SJCRH30 (cell line): ENCODE measurements at regions not wholly inside any gene's neighbourhood (a gene's known extent, or its start where the extent isn't known, plus 50 kb on each side); places are given as distances from the start of the nearest gene placed in this dataset.

Experiments used
- DNase-seq, 2 experiments: peaks; one replicate each; pipeline ENCODE4 v3.0.0-alpha.2; 2015 to 2020
- H3K27ac ChIP-seq: fragments of 250-450 bp; sonication (Bioruptor Pico); 2 replicates; pipeline ENCODE4 v1.5.1; 2020; ENCODE audit warnings: mild to moderate bottlenecking, moderate library complexity
- H3K27me3 ChIP-seq: fragments of 250-450 bp; sonication (Bioruptor Pico); 2 replicates; pipeline ENCODE4 v1.5.1; 2020; ENCODE audit warnings: mild to moderate bottlenecking, moderate library complexity
- H3K36me3 ChIP-seq: fragments of 250-450 bp; sonication (Bioruptor Pico); 2 replicates; pipeline ENCODE4 v1.5.1; 2020; ENCODE audit warnings: mild to moderate bottlenecking, moderate library complexity
- H3K4me1 ChIP-seq: fragments of 250-450 bp; sonication (Bioruptor Pico); 2 replicates; pipeline ENCODE4 v1.5.1; 2020; ENCODE audit warnings: mild to moderate bottlenecking, moderate library complexity
- H3K4me3 ChIP-seq: fragments of 250-450 bp; sonication (Bioruptor Pico); 2 replicates; pipeline ENCODE4 v1.5.1; 2020; ENCODE audit warnings: mild to moderate bottlenecking, moderate library complexity
- H3K9me3 ChIP-seq: fragments of 250-450 bp; sonication (Bioruptor Pico); replicated peaks from 2 replicates; pipeline ENCODE4 v1.5.1; 2020; ENCODE audit warnings: mild to moderate bottlenecking, moderate library complexity

- Histone ChIP-seq H3K9me3 (no peaks in the 10 kb centered on the region), H3K27ac (peak overlapping the region; percentile 63), H3K36me3 (no peaks in the 10 kb centered on the region), H3K4me1 (peaks cover 21% of the 10 kb centered on the region), H3K4me3 (no peak overlapping the region), H3K27me3 (no peaks in the 10 kb centered on the region)
- DNase-seq: no peak
These were observed 89.6 kb downstream of the RASSF10 start for GRCh38 chr11:13098616-13099289.

- Histone ChIP-seq H3K36me3 (no peaks in the 10 kb centered on the region), H3K4me1 (peaks cover 47% of the 10 kb centered on the region)
- no peak for DNase-seq
These were observed 92.8 kb downstream of the RASSF10 start for GRCh38 chr11:13101644-13102512.

GRCh38 chr11:13102513-13102840 lies 93.4 kb downstream of the RASSF10 start:
- no peak for DNase-seq
- no peak overlapping the region for H3K27ac ChIP-seq
- H3K4me1 ChIP-seq: peaks cover 42% of the 10 kb centered on the region
- no peaks in the 10 kb centered on the region for H3K36me3 ChIP-seq
- no peaks in the 10 kb centered on the region for H3K9me3 ChIP-seq
- H3K27me3 ChIP-seq: no peaks in the 10 kb centered on the region
- H3K4me3 ChIP-seq: no peak overlapping the region

More at GRCh38 chr11:13101644-13102512, 92.8 kb downstream of the RASSF10 start:
- H3K27me3 ChIP-seq: no peaks in the 10 kb centered on the region
- H3K4me3 ChIP-seq: no peak overlapping the region
- H3K9me3 ChIP-seq: no peaks in the 10 kb centered on the region
- H3K27ac ChIP-seq: no peak overlapping the region

GRCh38 chr11:13102865-13103539 lies 93.9 kb downstream of the RASSF10 start:
- H3K27me3 ChIP-seq: no peaks in the 10 kb centered on the region
- H3K9me3 ChIP-seq: no peaks in the 10 kb centered on the region
- H3K27ac ChIP-seq: no peak overlapping the region
- no peak for DNase-seq
- no peaks in the 10 kb centered on the region for H3K36me3 ChIP-seq
- H3K4me3 ChIP-seq: no peak overlapping the region
- peaks cover 38% of the 10 kb centered on the region for H3K4me1 ChIP-seq

- H3K4me1 ChIP-seq: peaks cover 31% of the 10 kb centered on the region
- H3K9me3 ChIP-seq: 0 out of 2 replicates have a peak, but pooled peaks cover 4% of the 10 kb centered on the region
- no peak for DNase-seq
- H3K4me3 ChIP-seq: no peak overlapping the region
- no peaks in the 10 kb centered on the region for H3K27me3 ChIP-seq
- H3K36me3 ChIP-seq: no peaks in the 10 kb centered on the region
- peak overlapping the region; percentile 85 for H3K27ac ChIP-seq
These were observed 94.9 kb downstream of the RASSF10 start for GRCh38 chr11:13103962-13104554.

- Histone ChIP-seq H3K27me3 (no peaks in the 10 kb centered on the region), H3K36me3 (no peaks in the 10 kb centered on the region), H3K27ac (peak overlapping the region; percentile 85), H3K4me1 (peaks cover 31% of the 10 kb centered on the region), H3K4me3 (no peak overlapping the region), H3K9me3 (0 out of 2 replicates have a peak, but pooled peaks cover 4% of the 10 kb centered on the region)
- peak in 1 of 2 experiments; percentile 38 for DNase-seq
These were observed 95.6 kb downstream of the RASSF10 start for GRCh38 chr11:13104619-13105236.

- peak; percentile 95 to 100 for DNase-seq
- H3K4me1 ChIP-seq: peaks cover 31% of the 10 kb centered on the region
- H3K4me3 ChIP-seq: no peak overlapping the region
- H3K36me3 ChIP-seq: no peaks in the 10 kb centered on the region
- H3K27ac ChIP-seq: peak overlapping the region; percentile 85
- no peaks in the 10 kb centered on the region for H3K27me3 ChIP-seq
- H3K9me3 ChIP-seq: 0 out of 2 replicates have a peak, but pooled peaks cover 4% of the 10 kb centered on the region
These were observed 96.2 kb downstream of the RASSF10 start for GRCh38 chr11:13105237-13105844.

GRCh38 chr11:13107544-13108044 lies 98.5 kb downstream of the RASSF10 start:
- no peak overlapping the region for H3K4me3 ChIP-seq
- no peaks in the 10 kb centered on the region for H3K36me3 ChIP-seq
- H3K27ac ChIP-seq: no peak overlapping the region
- no peak for DNase-seq
- H3K4me1 ChIP-seq: peaks cover 44% of the 10 kb centered on the region
- no peaks in the 10 kb centered on the region for H3K27me3 ChIP-seq
- 0 out of 2 replicates have a peak, but pooled peaks cover 4% of the 10 kb centered on the region for H3K9me3 ChIP-seq

GRCh38 chr11:13108416-13108815 lies 99.3 kb downstream of the RASSF10 start:
- no peaks in the 10 kb centered on the region for H3K36me3 ChIP-seq
- H3K4me1 ChIP-seq: peaks cover 41% of the 10 kb centered on the region
- no peak overlapping the region for H3K27ac ChIP-seq
- no peak overlapping the region for H3K4me3 ChIP-seq
- H3K27me3 ChIP-seq: no peaks in the 10 kb centered on the region
- DNase-seq: no peak
- 0 out of 2 replicates have a peak, but pooled peaks cover 4% of the 10 kb centered on the region for H3K9me3 ChIP-seq

- Histone ChIP-seq H3K27ac (no peak overlapping the region), H3K36me3 (no peaks in the 10 kb centered on the region), H3K27me3 (no peaks in the 10 kb centered on the region), H3K4me3 (no peak overlapping the region), H3K4me1 (peaks cover 37% of the 10 kb centered on the region), H3K9me3 (0 out of 2 replicates have a peak, but pooled peaks cover 4% of the 10 kb centered on the region)
- no peak for DNase-seq
These were observed 100.5 kb downstream of the RASSF10 start for GRCh38 chr11:13109616-13110015.

GRCh38 chr11:13110145-13110544 lies 101.0 kb downstream of the RASSF10 start:
- no peaks in the 10 kb centered on the region for H3K36me3 ChIP-seq
- DNase-seq: no peak
- peaks cover 38% of the 10 kb centered on the region for H3K4me1 ChIP-seq
- H3K4me3 ChIP-seq: no peak overlapping the region
- H3K27me3 ChIP-seq: no peaks in the 10 kb centered on the region
- H3K27ac ChIP-seq: no peak overlapping the region
- 0 out of 2 replicates have a peak, but pooled peaks cover 4% of the 10 kb centered on the region for H3K9me3 ChIP-seq

- no peak overlapping the region for H3K4me3 ChIP-seq
- H3K4me1 ChIP-seq: peaks cover 32% of the 10 kb centered on the region
- H3K9me3 ChIP-seq: 0 out of 2 replicates have a peak, but pooled peaks cover 4% of the 10 kb centered on the region
- no peaks in the 10 kb centered on the region for H3K36me3 ChIP-seq
- H3K27ac ChIP-seq: no peak overlapping the region
- no peaks in the 10 kb centered on the region for H3K27me3 ChIP-seq
- peak; percentile 35 to 68 for DNase-seq
These were observed 102.1 kb downstream of the RASSF10 start for GRCh38 chr11:13110929-13111812.

GRCh38 chr11:13111813-13112130 lies 102.7 kb downstream of the RASSF10 start:
- DNase-seq: no peak
- Histone ChIP-seq H3K36me3 (no peaks in the 10 kb centered on the region), H3K27ac (no peak overlapping the region), H3K4me1 (peaks cover 26% of the 10 kb centered on the region), H3K9me3 (0 out of 2 replicates have a peak, but pooled peaks cover 4% of the 10 kb centered on the region), H3K27me3 (no peaks in the 10 kb centered on the region), H3K4me3 (no peak overlapping the region)
